H1 (cell line): ENCODE measurements at regions not wholly inside any gene's neighbourhood (a gene's known extent, or its start where the extent isn't known, plus 50 kb on each side); places are given as distances from the start of the nearest gene placed in this dataset.

ENCODE experiments used
- CEBPB ChIP-seq: IDR thresholded peaks from 2 replicates; pipeline ENCODE4 v1.6.1; 2012; ENCODE audit warnings: low read depth, low read length
- HDAC2 ChIP-seq, 2 experiments: fragments of 300-600 bp in 1 of 2; sonication (generic) in 1 of 2; IDR thresholded peaks; 2 replicates each; pipeline ENCODE4 v1.6.1; 2011 to 2012; ENCODE audit warnings: low read depth in 2 of 2, low read length in 2 of 2, mild to moderate bottlenecking in 2 of 2, moderate library complexity in 2 of 2, borderline replicate concordance in 1 of 2, inconsistent platforms in 1 of 2
- HDAC6 ChIP-seq: IDR thresholded peaks from one replicate; pipeline ENCODE4 v1.7.1; 2012; ENCODE audit warnings: low read depth, mild to moderate bottlenecking, inconsistent platforms, low read length, moderate library complexity
- JUND ChIP-seq: IDR thresholded peaks from 2 replicates; pipeline ENCODE4 v1.6.1; 2011; ENCODE audit warnings: mild to moderate bottlenecking, improper control_type of control experiment, low read length
- KDM4A ChIP-seq: IDR thresholded peaks from one replicate; pipeline ENCODE4 v1.7.1; 2012; ENCODE audit warnings: low read depth, mild to moderate bottlenecking, moderate library complexity, low read length, inconsistent platforms; ENCODE audit not compliant: severe bottlenecking
- TCF12 ChIP-seq: IDR thresholded peaks from 2 replicates; pipeline ENCODE4 v1.6.1; 2011; ENCODE audit warnings: low read depth, mild to moderate bottlenecking, low read length
- TF ChIP-seq, protein P1 (sequence below): fragments of 300-600 bp; sonication (generic); IDR thresholded peaks from 2 replicates; pipeline ENCODE4 v1.7.1; 2012; ENCODE audit warnings: low read length, moderate library complexity, mild to moderate bottlenecking, inconsistent platforms; ENCODE audit not compliant: insufficient replicate concordance

DNA sequence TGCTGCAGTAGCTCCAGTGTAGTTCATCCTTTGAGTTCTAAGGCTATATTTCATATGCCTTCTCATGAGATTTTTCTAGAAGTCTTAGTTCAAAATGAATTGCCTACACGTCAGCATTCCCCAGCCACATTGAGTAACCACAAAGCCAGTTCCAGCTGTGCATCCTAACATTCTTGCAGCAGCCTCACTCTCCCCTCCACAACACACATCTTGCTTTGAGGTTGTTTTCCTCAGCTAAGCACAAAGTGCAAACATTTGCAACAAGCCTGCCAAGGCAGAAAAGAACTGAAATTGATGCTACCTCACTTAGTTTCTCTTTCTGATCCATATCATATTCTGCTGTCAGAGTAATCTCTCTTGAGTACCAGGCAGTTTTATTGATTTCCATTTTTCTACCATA is 160.7 kb upstream of the KCNQ5 start (continued):
- TF ChIP-seq, protein P1, sequence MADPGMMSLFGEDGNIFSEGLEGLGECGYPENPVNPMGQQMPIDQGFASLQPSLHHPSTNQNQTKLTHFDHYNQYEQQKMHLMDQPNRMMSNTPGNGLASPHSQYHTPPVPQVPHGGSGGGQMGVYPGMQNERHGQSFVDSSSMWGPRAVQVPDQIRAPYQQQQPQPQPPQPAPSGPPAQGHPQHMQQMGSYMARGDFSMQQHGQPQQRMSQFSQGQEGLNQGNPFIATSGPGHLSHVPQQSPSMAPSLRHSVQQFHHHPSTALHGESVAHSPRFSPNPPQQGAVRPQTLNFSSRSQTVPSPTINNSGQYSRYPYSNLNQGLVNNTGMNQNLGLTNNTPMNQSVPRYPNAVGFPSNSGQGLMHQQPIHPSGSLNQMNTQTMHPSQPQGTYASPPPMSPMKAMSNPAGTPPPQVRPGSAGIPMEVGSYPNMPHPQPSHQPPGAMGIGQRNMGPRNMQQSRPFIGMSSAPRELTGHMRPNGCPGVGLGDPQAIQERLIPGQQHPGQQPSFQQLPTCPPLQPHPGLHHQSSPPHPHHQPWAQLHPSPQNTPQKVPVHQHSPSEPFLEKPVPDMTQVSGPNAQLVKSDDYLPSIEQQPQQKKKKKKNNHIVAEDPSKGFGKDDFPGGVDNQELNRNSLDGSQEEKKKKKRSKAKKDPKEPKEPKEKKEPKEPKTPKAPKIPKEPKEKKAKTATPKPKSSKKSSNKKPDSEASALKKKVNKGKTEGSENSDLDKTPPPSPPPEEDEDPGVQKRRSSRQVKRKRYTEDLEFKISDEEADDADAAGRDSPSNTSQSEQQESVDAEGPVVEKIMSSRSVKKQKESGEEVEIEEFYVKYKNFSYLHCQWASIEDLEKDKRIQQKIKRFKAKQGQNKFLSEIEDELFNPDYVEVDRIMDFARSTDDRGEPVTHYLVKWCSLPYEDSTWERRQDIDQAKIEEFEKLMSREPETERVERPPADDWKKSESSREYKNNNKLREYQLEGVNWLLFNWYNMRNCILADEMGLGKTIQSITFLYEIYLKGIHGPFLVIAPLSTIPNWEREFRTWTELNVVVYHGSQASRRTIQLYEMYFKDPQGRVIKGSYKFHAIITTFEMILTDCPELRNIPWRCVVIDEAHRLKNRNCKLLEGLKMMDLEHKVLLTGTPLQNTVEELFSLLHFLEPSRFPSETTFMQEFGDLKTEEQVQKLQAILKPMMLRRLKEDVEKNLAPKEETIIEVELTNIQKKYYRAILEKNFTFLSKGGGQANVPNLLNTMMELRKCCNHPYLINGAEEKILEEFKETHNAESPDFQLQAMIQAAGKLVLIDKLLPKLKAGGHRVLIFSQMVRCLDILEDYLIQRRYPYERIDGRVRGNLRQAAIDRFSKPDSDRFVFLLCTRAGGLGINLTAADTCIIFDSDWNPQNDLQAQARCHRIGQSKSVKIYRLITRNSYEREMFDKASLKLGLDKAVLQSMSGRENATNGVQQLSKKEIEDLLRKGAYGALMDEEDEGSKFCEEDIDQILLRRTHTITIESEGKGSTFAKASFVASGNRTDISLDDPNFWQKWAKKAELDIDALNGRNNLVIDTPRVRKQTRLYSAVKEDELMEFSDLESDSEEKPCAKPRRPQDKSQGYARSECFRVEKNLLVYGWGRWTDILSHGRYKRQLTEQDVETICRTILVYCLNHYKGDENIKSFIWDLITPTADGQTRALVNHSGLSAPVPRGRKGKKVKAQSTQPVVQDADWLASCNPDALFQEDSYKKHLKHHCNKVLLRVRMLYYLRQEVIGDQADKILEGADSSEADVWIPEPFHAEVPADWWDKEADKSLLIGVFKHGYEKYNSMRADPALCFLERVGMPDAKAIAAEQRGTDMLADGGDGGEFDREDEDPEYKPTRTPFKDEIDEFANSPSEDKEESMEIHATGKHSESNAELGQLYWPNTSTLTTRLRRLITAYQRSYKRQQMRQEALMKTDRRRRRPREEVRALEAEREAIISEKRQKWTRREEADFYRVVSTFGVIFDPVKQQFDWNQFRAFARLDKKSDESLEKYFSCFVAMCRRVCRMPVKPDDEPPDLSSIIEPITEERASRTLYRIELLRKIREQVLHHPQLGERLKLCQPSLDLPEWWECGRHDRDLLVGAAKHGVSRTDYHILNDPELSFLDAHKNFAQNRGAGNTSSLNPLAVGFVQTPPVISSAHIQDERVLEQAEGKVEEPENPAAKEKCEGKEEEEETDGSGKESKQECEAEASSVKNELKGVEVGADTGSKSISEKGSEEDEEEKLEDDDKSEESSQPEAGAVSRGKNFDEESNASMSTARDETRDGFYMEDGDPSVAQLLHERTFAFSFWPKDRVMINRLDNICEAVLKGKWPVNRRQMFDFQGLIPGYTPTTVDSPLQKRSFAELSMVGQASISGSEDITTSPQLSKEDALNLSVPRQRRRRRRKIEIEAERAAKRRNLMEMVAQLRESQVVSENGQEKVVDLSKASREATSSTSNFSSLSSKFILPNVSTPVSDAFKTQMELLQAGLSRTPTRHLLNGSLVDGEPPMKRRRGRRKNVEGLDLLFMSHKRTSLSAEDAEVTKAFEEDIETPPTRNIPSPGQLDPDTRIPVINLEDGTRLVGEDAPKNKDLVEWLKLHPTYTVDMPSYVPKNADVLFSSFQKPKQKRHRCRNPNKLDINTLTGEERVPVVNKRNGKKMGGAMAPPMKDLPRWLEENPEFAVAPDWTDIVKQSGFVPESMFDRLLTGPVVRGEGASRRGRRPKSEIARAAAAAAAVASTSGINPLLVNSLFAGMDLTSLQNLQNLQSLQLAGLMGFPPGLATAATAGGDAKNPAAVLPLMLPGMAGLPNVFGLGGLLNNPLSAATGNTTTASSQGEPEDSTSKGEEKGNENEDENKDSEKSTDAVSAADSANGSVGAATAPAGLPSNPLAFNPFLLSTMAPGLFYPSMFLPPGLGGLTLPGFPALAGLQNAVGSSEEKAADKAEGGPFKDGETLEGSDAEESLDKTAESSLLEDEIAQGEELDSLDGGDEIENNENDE = no peak
- no peak for TF ChIP-seq KDM4A
- TF ChIP-seq HDAC6 = no peak
- TF ChIP-seq HDAC2 (IDR thresholded peaks at IDR 0.05; ENCODE audit: borderline replicate concordance in 1 of 2, low read depth in 2 of 2, low read length in 2 of 2) = no peak
- TF ChIP-seq TCF12 = no peak
- TF ChIP-seq CEBPB = no peak
- no peak for TF ChIP-seq JUND
